Liver (tissue), 8 donors: ENCODE measurements at regions not wholly inside any gene's neighbourhood (a gene's known extent, or its start where the extent isn't known, plus 50 kb on each side); places are given as distances from the start of the nearest gene placed in this dataset.

Experiments used
- DNase-seq: peaks from one replicate; pipeline ENCODE4 v3.0.0-alpha.2; 2017; ENCODE audit warnings: low spot score
- H3K27ac ChIP-seq, 2 donors: one replicate each; pipeline ENCODE4 v1.7.0; 2013; ENCODE audit warnings: inconsistent platforms in 2 of 2, low read length in 2 of 2, control low read depth in 1 of 2, low read depth in 1 of 2, mild to moderate bottlenecking in 1 of 2
- H3K27me3 ChIP-seq, 4 donors: one replicate each; pipeline versions ENCODE4 v1.6.1 to v1.7.0; 2013; ENCODE audit warnings: low read length in 3 of 4, inconsistent platforms in 1 of 4, mild to moderate bottlenecking in 1 of 4, moderate library complexity in 1 of 4; ENCODE audit not compliant: control insufficient read depth in 4 of 4, insufficient read depth in 4 of 4
- H3K36me3 ChIP-seq, 4 donors: one replicate each; pipeline versions ENCODE4 v1.6.1 to v1.7.0; 2013; ENCODE audit warnings: low read length in 3 of 4, mild to moderate bottlenecking in 3 of 4, low read depth in 1 of 4, moderate library complexity in 1 of 4; ENCODE audit not compliant: control insufficient read depth in 4 of 4, insufficient read depth in 3 of 4
- H3K4me1 ChIP-seq, 4 donors: one replicate each; pipeline versions ENCODE4 v1.6.1 to v1.7.0; 2013; ENCODE audit warnings: low read length in 3 of 4, mild to moderate bottlenecking in 3 of 4, moderate library complexity in 1 of 4; ENCODE audit not compliant: control insufficient read depth in 4 of 4, insufficient read depth in 4 of 4
- H3K4me3 ChIP-seq, 3 donors: one replicate each; pipeline versions ENCODE4 v1.6.1 to v1.7.0; 2013; ENCODE audit warnings: low read length in 3 of 3, control low read depth in 1 of 3, low read depth in 1 of 3, mild to moderate bottlenecking in 1 of 3
- H3K9ac ChIP-seq, 2 donors: one replicate each; pipeline ENCODE4 v1.7.0; 2013; ENCODE audit warnings: low read length in 2 of 2, mild to moderate bottlenecking in 2 of 2, moderate library complexity in 2 of 2, control low read depth in 1 of 2, low read depth in 1 of 2
- H3K9me3 ChIP-seq, 4 donors: one replicate each; pipeline versions ENCODE4 v1.6.1 to v1.7.0; 2013; ENCODE audit warnings: low read length in 3 of 4; ENCODE audit not compliant: control insufficient read depth in 4 of 4
- FOXA1 ChIP-seq: IDR thresholded peaks from 2 replicates; pipeline ENCODE4 v1.6.1; 2016; ENCODE audit warnings: antibody characterized with exemption
- GABPA ChIP-seq, 2 donors: IDR thresholded peaks in 1 of 2; conservative IDR thresholded peaks in 1 of 2; 2 replicates each; pipeline ENCODE4 v1.6.1; 2016; ENCODE audit warnings: antibody characterized with exemption in 2 of 2, mild to moderate bottlenecking in 1 of 2, moderate library complexity in 1 of 2
- HNF4G ChIP-seq: IDR thresholded peaks from 2 replicates; pipeline ENCODE4 v1.6.1; 2016; ENCODE audit warnings: antibody characterized with exemption
- JUND ChIP-seq, 2 donors: IDR thresholded peaks; 2 replicates each; pipeline ENCODE4 v1.6.1; 2016; ENCODE audit warnings: antibody characterized with exemption in 2 of 2
- NR2F2 ChIP-seq: IDR thresholded peaks from 2 replicates; pipeline ENCODE4 v1.6.1; 2016; ENCODE audit warnings: antibody characterized with exemption
- RXRA ChIP-seq, 2 donors: IDR thresholded peaks; 2 replicates each; pipeline ENCODE4 v1.6.1; 2017 to 2018; ENCODE audit warnings: antibody characterized with exemption in 2 of 2, mild to moderate bottlenecking in 1 of 2
- SP1 ChIP-seq: IDR thresholded peaks from 2 replicates; pipeline ENCODE4 v1.6.1; 2018; ENCODE audit warnings: antibody characterized with exemption, mild to moderate bottlenecking
- TAF1 ChIP-seq: conservative IDR thresholded peaks from 2 replicates; pipeline ENCODE4 v1.6.1; 2016; ENCODE audit warnings: antibody characterized with exemption, mild to moderate bottlenecking
- YY1 ChIP-seq: IDR thresholded peaks from 2 replicates; pipeline ENCODE4 v1.6.1; 2016; ENCODE audit warnings: antibody characterized with exemption, mild to moderate bottlenecking
- ZBTB33 ChIP-seq: IDR thresholded peaks from 2 replicates; pipeline ENCODE4 v1.6.1; 2016; ENCODE audit warnings: antibody characterized with exemption
- WGBS: extraction: QIAGEN DNeasy Blood & Tissue Kit; methylation state at CpG from one replicate; pipeline ENCODE4 v1.1.7; 2013; 5-methylcytosine and 5-hydroxymethylcytosine counted together
- TF ChIP-seq, protein P1 (sequence below): fragments of 150-350 bp; IDR thresholded peaks from 2 replicates; pipeline ENCODE4 v1.5.1; 2017; ENCODE audit warnings: improper control_type of control experiment, low read depth, low read length; ENCODE audit not compliant: missing input control
- TF ChIP-seq, protein P2 (sequence below): IDR thresholded peaks from 2 replicates; pipeline ENCODE4 v1.6.1; 2016; ENCODE audit warnings: antibody characterized with exemption, mild to moderate bottlenecking
- TF ChIP-seq, protein P3 (sequence below): IDR thresholded peaks from 2 replicates; pipeline ENCODE4 v1.6.1; 2016; ENCODE audit warnings: antibody characterized with exemption
- donor health status: healthy.
- donor health status: healthy.
- donor health status: healthy.
- donor health status: healthy.
- donor health status: healthy.

DNA sequence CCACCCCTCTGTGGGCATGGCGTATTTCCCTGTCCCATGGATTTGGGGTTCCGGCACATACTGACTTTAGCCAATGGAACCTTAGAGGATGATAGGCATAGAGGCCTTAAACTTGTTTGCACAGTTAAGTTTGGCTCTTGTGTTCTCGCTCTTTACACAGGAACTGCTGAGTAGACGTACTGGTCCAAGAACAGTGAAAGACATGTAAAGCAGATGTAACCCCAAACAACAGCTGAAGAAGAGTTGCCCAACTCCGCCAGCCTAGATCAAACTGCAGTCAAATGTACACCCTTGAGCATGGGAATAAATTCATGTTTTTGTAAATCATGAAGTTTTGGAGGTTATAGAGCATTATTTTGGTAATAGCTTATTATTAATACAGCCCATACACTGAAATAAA is 260.0 kb upstream of the NREP start:
- Histone ChIP-seq H3K36me3 (no peaks in the 10 kb centered on the region), H3K9me3 (no peaks in the 10 kb centered on the region), H3K4me3 (no peak overlapping the region), H3K27me3 (no peaks in the 10 kb centered on the region), H3K9ac (no peak overlapping the region), H3K4me1 (peaks cover 0 to under 1% (median 0%) of the 10 kb centered on the region in 4 donors), H3K27ac (no peak overlapping the region)
- TF ChIP-seq, protein P1, sequence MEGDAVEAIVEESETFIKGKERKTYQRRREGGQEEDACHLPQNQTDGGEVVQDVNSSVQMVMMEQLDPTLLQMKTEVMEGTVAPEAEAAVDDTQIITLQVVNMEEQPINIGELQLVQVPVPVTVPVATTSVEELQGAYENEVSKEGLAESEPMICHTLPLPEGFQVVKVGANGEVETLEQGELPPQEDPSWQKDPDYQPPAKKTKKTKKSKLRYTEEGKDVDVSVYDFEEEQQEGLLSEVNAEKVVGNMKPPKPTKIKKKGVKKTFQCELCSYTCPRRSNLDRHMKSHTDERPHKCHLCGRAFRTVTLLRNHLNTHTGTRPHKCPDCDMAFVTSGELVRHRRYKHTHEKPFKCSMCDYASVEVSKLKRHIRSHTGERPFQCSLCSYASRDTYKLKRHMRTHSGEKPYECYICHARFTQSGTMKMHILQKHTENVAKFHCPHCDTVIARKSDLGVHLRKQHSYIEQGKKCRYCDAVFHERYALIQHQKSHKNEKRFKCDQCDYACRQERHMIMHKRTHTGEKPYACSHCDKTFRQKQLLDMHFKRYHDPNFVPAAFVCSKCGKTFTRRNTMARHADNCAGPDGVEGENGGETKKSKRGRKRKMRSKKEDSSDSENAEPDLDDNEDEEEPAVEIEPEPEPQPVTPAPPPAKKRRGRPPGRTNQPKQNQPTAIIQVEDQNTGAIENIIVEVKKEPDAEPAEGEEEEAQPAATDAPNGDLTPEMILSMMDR: no peak
- no peak for TF ChIP-seq FOXA1
- no peak for TF ChIP-seq TAF1
- 94% methylated on average over 5 of the region's 5 CpGs for WGBS
- DNase-seq: no peak

DNA sequence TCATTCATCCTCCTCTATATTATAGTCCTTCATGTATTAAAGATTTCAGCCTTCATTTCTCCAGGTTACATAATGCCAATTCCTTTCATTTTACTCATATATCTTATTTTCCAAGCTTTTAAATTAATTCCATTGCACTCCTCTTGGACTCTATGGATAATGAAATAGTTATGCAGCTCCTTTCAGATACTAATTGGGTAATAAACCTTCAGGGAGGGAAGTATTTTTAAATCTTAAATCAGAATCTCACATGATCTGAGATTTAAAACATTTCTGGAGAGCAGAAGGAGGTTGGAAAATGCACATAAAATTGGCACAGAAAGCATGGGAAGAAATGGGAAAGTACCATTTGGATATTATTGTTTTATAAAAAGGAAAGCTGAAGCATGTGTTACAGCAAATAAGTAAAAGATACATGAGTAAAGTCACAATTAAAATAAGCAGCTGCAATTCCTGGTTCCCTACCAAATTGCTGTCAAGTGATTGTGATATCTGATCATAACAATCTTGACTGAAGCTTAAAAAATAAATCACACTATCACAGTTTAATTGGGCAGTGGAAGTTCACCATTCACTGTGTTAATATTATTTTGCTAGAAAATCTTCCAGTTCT is 257.9 kb upstream of the NREP start:
- H3K27me3 ChIP-seq: no peaks in the 10 kb centered on the region
- TF ChIP-seq NR2F2 (no peak), RXRA (IDR thresholded peaks at IDR 0.05) (no peak), FOXA1 (no peak), SP1 (no peak), YY1 (no peak), JUND (IDR thresholded peaks at IDR 0.05) (no peak)
- TF ChIP-seq, protein P2, sequence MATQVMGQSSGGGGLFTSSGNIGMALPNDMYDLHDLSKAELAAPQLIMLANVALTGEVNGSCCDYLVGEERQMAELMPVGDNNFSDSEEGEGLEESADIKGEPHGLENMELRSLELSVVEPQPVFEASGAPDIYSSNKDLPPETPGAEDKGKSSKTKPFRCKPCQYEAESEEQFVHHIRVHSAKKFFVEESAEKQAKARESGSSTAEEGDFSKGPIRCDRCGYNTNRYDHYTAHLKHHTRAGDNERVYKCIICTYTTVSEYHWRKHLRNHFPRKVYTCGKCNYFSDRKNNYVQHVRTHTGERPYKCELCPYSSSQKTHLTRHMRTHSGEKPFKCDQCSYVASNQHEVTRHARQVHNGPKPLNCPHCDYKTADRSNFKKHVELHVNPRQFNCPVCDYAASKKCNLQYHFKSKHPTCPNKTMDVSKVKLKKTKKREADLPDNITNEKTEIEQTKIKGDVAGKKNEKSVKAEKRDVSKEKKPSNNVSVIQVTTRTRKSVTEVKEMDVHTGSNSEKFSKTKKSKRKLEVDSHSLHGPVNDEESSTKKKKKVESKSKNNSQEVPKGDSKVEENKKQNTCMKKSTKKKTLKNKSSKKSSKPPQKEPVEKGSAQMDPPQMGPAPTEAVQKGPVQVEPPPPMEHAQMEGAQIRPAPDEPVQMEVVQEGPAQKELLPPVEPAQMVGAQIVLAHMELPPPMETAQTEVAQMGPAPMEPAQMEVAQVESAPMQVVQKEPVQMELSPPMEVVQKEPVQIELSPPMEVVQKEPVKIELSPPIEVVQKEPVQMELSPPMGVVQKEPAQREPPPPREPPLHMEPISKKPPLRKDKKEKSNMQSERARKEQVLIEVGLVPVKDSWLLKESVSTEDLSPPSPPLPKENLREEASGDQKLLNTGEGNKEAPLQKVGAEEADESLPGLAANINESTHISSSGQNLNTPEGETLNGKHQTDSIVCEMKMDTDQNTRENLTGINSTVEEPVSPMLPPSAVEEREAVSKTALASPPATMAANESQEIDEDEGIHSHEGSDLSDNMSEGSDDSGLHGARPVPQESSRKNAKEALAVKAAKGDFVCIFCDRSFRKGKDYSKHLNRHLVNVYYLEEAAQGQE: no peak
- TF ChIP-seq, protein P3, sequence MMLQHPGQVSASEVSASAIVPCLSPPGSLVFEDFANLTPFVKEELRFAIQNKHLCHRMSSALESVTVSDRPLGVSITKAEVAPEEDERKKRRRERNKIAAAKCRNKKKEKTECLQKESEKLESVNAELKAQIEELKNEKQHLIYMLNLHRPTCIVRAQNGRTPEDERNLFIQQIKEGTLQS: no peak
- H3K4me1 ChIP-seq: peaks cover 0 to 2% (median 0%) of the 10 kb centered on the region in 4 donors
- H3K9ac ChIP-seq: no peak overlapping the region
- no peak overlapping the region for H3K4me3 ChIP-seq
- no peak overlapping the region for H3K27ac ChIP-seq
- no peak for DNase-seq
- H3K9me3 ChIP-seq: no peaks in the 10 kb centered on the region
- H3K36me3 ChIP-seq: no peaks in the 10 kb centered on the region

DNA sequence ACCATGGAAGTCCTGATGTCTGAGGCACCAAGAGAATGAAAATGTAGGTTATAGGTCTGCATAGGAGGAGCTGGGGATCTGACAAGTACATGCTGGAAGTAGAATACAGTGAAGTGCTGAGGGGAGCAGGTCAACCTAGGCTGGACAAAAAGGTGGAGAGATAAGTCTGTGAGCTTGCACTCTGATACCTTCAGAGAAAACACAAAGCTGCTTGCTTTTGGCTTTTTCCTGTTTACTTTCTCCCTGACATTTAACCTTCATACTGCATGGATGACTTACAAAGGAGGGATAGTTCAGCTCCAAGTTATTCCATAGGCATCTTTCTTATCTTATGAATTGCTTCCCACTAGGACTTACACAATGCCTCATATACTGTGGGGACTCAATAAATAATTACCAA is 256.7 kb upstream of the NREP start:
- Histone ChIP-seq H3K9me3 (no peaks in the 10 kb centered on the region), H3K27me3 (no peaks in the 10 kb centered on the region), H3K27ac (no peak overlapping the region), H3K9ac (no peak overlapping the region), H3K36me3 (no peaks in the 10 kb centered on the region), H3K4me3 (no peak overlapping the region), H3K4me1 (peaks cover 0 to 2% (median 0%) of the 10 kb centered on the region in 4 donors)
- TF ChIP-seq HNF4G (no peak), NR2F2 (no peak), JUND (IDR thresholded peaks at IDR 0.05) (no peak), GABPA (IDR thresholded peaks at IDR 0.05 in 1 of 2, conservative IDR thresholded peaks at IDR 0.05 in 1 of 2) (no peak), ZBTB33 (no peak)
- TF ChIP-seq, protein P1: no peak
- no peak for DNase-seq
